ENCODE measurements at regions not wholly inside any gene's neighbourhood (a gene's known extent, or its start where the extent isn't known, plus 50 kb on each side); places are given as distances from the start of the nearest gene placed in this dataset.

- 94% methylated on average over 6 of the region's 11 CpGs for WGBS (ENCODE audit: insufficient coverage)
Observed at GRCh38 chr6:170456886-170457698, 96.0 kb downstream of the PSMB1 start.

More at GRCh38 chr6:170456886-170457698, 96.0 kb downstream of the PSMB1 start:
- H2AFZ ChIP-seq (ENCODE audit: insufficient read depth, low read depth, low read length, poor library complexity, severe bottlenecking) = no peak overlapping the region
- no peak overlapping the region for H3K4me2 ChIP-seq (replicated peaks; ENCODE audit: extremely low read depth, low read length, poor library complexity, severe bottlenecking)
- H3K27me3 ChIP-seq (ENCODE audit: control insufficient read depth in 2 of 2, insufficient read depth in 2 of 2, low read length in 2 of 2) = no peaks in the 10 kb centered on the region
- intact Hi-C loops (cut with micrococcal nuclease) = no loop called here
- H3K27me3 Mint-ChIP-seq (ENCODE audit: low read depth in 3 of 3) = peaks cover 0 to 4% (median 2%) of the 10 kb centered on the region in 3 donors
- H3K4me1 Mint-ChIP-seq = peaks cover 9% of the 10 kb centered on the region
- peaks cover 0 to 5% (median 3%) of the 10 kb centered on the region in 7 donors for H3K9me3 Mint-ChIP-seq
- H3K36me3 Mint-ChIP-seq = no peaks in the 10 kb centered on the region
- H3K36me3 ChIP-seq (replicated peaks in 1 of 2; ENCODE audit: control insufficient read depth in 1 of 2, insufficient read depth in 2 of 2, low read length in 2 of 2) = no peaks in the 10 kb centered on the region
- no peak overlapping the region for H3K9ac ChIP-seq (ENCODE audit: insufficient read depth, low read length, poor library complexity, severe bottlenecking)
- H3K4me1 ChIP-seq (ENCODE audit: control insufficient read depth in 1 of 2, insufficient read depth in 2 of 2, low read length in 2 of 2) = peaks cover 10 to 11% of the 10 kb centered on the region in 2 donors
- no peaks in the 10 kb centered on the region for H3K9me3 ChIP-seq (replicated peaks in 1 of 2; ENCODE audit: control insufficient read depth in 1 of 2, insufficient read depth in 1 of 2, low read length in 2 of 2)
- no peak for DNase-seq
- H3K27ac Mint-ChIP-seq = peak overlapping the region in 1 of 7 donors; percentile 62
- H3K4me3 ChIP-seq (replicated peaks in 1 of 3; ENCODE audit: low read depth in 2 of 3, low read length in 3 of 3) = no peak overlapping the region
- no peak overlapping the region for H3K27ac ChIP-seq (ENCODE audit: low read depth in 1 of 2, low read length in 2 of 2)
- no peak overlapping the region for H3K4me3 Mint-ChIP-seq
- H3K79me2 ChIP-seq (ENCODE audit: insufficient read depth, low read length) = no peaks in the 10 kb centered on the region
- no peak for TF ChIP-seq CTCF (IDR thresholded peaks at IDR 0.05)
- no peaks in the 10 kb centered on the region for H4K20me1 ChIP-seq (ENCODE audit: insufficient read depth, low read length)

Measured in CD14-positive monocyte (primary cell).